ENCODE measurements at regions not wholly inside any gene's neighbourhood (a gene's known extent, or its start where the extent isn't known, plus 50 kb on each side); places are given as distances from the start of the nearest gene placed in this dataset.

DNA sequence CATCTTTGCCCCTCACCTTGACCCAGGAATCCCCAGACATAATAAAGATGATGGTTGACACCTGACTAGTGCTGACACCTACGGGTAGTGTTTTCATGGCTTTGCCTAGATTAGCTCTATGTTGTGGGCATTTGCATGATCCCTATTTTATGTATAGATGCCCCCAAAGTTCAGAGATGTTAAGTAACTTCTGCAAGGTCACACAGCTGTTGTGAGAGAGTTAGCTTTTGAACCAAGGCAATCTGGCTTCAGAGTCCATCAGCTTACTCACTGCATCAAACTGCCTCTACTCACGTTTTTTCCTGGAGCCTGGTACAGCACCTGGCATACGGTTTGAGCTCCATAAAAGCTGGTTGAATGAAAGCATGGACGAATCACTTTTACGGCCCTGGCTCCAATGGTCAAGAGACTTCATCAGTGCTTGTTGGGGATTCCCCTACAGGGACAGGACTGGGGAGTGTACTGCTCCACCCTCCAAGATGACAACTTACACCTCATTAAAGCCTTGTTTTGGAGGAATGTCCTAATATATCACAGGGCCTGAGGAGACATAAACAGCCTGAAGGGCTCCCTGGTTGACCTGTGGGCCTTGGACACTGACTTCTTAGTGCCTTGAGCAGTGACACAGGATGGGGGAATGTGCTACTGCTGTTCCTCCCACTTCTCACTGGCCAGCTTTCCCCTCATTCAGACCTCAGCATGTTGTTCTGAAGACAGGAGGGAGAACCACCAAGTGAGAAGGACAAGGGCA is 193.2 kb upstream of the ASIC2 start:
- Histone ChIP-seq H3K27ac (ENCODE audit: insufficient read depth, low read length) (no peak overlapping the region), H3K9me1 (ENCODE audit: insufficient read depth, low read length) (no peaks in the 10 kb centered on the region), H3K4me2 (ENCODE audit: low read depth, low read length) (no peak overlapping the region), H3K56ac (ENCODE audit: extremely low read depth, insufficient read depth, low read length) (no peak overlapping the region), H3K23ac (ENCODE audit: low read depth, low read length) (no peak overlapping the region), H2AFZ (replicated peaks; ENCODE audit: low read length, poor library complexity) (no peak overlapping the region), H4K8ac (ENCODE audit: low read depth in 2 of 2, low read length in 2 of 2) (no peak overlapping the region), H2AK5ac (ENCODE audit: low read depth, low read length) (no peak overlapping the region), H3K4me1 (ENCODE audit: control insufficient read depth, insufficient read depth, low read length) (no peaks in the 10 kb centered on the region), H2BK20ac (ENCODE audit: low read depth, low read length) (no peak overlapping the region), H3K79me1 (ENCODE audit: low read depth in 1 of 2, low read length in 2 of 2) (no peaks in the 10 kb centered on the region), H3K27me3 (ENCODE audit: control insufficient read depth, insufficient read depth, low read length) (no peaks in the 10 kb centered on the region), H4K5ac (ENCODE audit: low read depth, low read length) (no peak overlapping the region), H2BK15ac (ENCODE audit: low read depth, low read length) (no peak overlapping the region), H3K9ac (ENCODE audit: low read depth, low read length) (no peak overlapping the region), H3K36me3 (ENCODE audit: control insufficient read depth, insufficient read depth, low read length) (no peaks in the 10 kb centered on the region), H3K14ac (replicated peaks; ENCODE audit: low read depth, low read length) (no peak overlapping the region), H2AK9ac (replicated peaks; ENCODE audit: low read depth, low read length, poor library complexity) (no peak overlapping the region), H3K9me3 (ENCODE audit: control insufficient read depth, insufficient read depth, low read length) (no peaks in the 10 kb centered on the region; the same call in 1 of the 2 replicates), H3K4me3 (ENCODE audit: insufficient read depth, low read depth, low read length) (no peak overlapping the region), H2BK5ac (ENCODE audit: low read depth, low read length, poor library complexity, severe bottlenecking) (no peak overlapping the region), H3K18ac (ENCODE audit: low read depth, low read length) (no peak overlapping the region), H4K91ac (ENCODE audit: insufficient read depth, low read depth, low read length) (no peak overlapping the region), H2BK120ac (ENCODE audit: low read depth, low read length) (no peak overlapping the region), H3K4ac (ENCODE audit: low read depth, low read length) (no peak overlapping the region), H4K20me1 (ENCODE audit: insufficient read depth, low read length) (no peaks in the 10 kb centered on the region)
- CTCF ChIA-PET: no interaction called here
- ATAC-seq (ENCODE audit: low read depth) (no peak), DNase-seq (no peak)
- TF ChIP-seq RFX5 (IDR thresholded peaks at IDR 0.05; ENCODE audit: low read depth, low read length): no peak
- TF ChIP-seq BHLHE40 (IDR thresholded peaks at IDR 0.05; ENCODE audit: low read depth, low read length): no peak
- no peak for TF ChIP-seq POLR2A (IDR thresholded peaks at IDR 0.05; ENCODE audit: low read depth, low read length)
- no peak for TF ChIP-seq MAZ (IDR thresholded peaks at IDR 0.05; ENCODE audit: borderline replicate concordance, low read depth, low read length)
- TF ChIP-seq, protein P1, sequence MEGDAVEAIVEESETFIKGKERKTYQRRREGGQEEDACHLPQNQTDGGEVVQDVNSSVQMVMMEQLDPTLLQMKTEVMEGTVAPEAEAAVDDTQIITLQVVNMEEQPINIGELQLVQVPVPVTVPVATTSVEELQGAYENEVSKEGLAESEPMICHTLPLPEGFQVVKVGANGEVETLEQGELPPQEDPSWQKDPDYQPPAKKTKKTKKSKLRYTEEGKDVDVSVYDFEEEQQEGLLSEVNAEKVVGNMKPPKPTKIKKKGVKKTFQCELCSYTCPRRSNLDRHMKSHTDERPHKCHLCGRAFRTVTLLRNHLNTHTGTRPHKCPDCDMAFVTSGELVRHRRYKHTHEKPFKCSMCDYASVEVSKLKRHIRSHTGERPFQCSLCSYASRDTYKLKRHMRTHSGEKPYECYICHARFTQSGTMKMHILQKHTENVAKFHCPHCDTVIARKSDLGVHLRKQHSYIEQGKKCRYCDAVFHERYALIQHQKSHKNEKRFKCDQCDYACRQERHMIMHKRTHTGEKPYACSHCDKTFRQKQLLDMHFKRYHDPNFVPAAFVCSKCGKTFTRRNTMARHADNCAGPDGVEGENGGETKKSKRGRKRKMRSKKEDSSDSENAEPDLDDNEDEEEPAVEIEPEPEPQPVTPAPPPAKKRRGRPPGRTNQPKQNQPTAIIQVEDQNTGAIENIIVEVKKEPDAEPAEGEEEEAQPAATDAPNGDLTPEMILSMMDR (conservative IDR thresholded peaks at IDR 0.05; ENCODE audit: low read depth, low read length): no peak
- TF ChIP-seq MXI1 (IDR thresholded peaks at IDR 0.05; ENCODE audit: borderline replicate concordance, low read depth, low read length): no peak
- TF ChIP-seq CHD1 (IDR thresholded peaks at IDR 0.05; ENCODE audit: low read depth, low read length): no peak
- TF ChIP-seq FOS (IDR thresholded peaks at IDR 0.05; ENCODE audit: low read depth, low read length): no peak
- TF ChIP-seq RAD21 (IDR thresholded peaks at IDR 0.05; ENCODE audit: low read length): no peak
- TF ChIP-seq RCOR1 (IDR thresholded peaks at IDR 0.05; ENCODE audit: insufficient replicate concordance, low read length): no peak
- TF ChIP-seq CEBPB (IDR thresholded peaks at IDR 0.05; ENCODE audit: low read depth, low read length): no peak
- TF ChIP-seq, protein P2, sequence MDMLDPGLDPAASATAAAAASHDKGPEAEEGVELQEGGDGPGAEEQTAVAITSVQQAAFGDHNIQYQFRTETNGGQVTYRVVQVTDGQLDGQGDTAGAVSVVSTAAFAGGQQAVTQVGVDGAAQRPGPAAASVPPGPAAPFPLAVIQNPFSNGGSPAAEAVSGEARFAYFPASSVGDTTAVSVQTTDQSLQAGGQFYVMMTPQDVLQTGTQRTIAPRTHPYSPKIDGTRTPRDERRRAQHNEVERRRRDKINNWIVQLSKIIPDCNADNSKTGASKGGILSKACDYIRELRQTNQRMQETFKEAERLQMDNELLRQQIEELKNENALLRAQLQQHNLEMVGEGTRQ (IDR thresholded peaks at IDR 0.05; ENCODE audit: low read depth, low read length): no peak
- dilution Hi-C loops (cut with HindIII; ENCODE audit: low sequenced_read_pairs, unreplicated experiment) (no loop called here), in situ Hi-C loops (cut with MboI; ENCODE audit: low sequenced_read_pairs) (no loop called here), intact Hi-C loops (cut with micrococcal nuclease) (no loop called here)
- POLR2A ChIA-PET (ENCODE audit: unreplicated experiment): no interaction called here
- 40% methylated on average over 1 of the region's 5 CpGs; no CpG with 5 or more reads in 1 of the 2 experiments for WGBS, 2 experiments (ENCODE audit: extremely low coverage in 2 of 2, insufficient read length in 1 of 2)
- no TSS peak for BruUV-seq (replicated peaks)

All from IMR-90 (cell line).